Neural cell (in vitro differentiated cells): ENCODE measurements at regions not wholly inside any gene's neighbourhood (a gene's known extent, or its start where the extent isn't known, plus 50 kb on each side); places are given as distances from the start of the nearest gene placed in this dataset.
"Not testable (repeated sequence)": the region's sequence is repeated elsewhere in the genome, so short reads cannot be mapped to it uniquely, and the experiment has no call there.

Experiments used
- H2AFZ ChIP-seq: fragments of 200-600, 300-800 bp; sonication (generic), shearing (Covaris generic); 2 replicates; pipeline ENCODE4 v1.6.0; 2014; ENCODE audit warnings: low read depth, mild to moderate bottlenecking, antibody characterized with exemption, low read length, moderate library complexity
- H3F3A ChIP-seq: fragments of 200-600 bp; shearing (Covaris generic); 2 replicates; pipeline ENCODE4 v1.6.1; 2016; ENCODE audit warnings: mild to moderate bottlenecking, moderate library complexity, mixed read lengths, antibody characterized with exemption, low read length; ENCODE audit not compliant: insufficient read depth, poor library complexity, severe bottlenecking
- H3K27ac ChIP-seq: fragments of 200-600, 300-800 bp; sonication (generic), shearing (Covaris generic); 2 replicates; pipeline ENCODE4 v1.5.1; 2014; ENCODE audit warnings: mild to moderate bottlenecking, low read length, moderate library complexity
- H3K27me3 ChIP-seq: fragments of 300-800, 200-600 bp; sonication (generic), shearing (Covaris generic); 2 replicates; pipeline ENCODE4 v1.6.0; 2014; ENCODE audit warnings: mild to moderate bottlenecking, low read depth, low read length, moderate library complexity; ENCODE audit not compliant: insufficient read depth
- H3K36me3 ChIP-seq: fragments of 300-800, 200-600 bp; sonication (generic), shearing (Covaris generic); 2 replicates; pipeline ENCODE4 v1.5.1; 2014; ENCODE audit warnings: mild to moderate bottlenecking, antibody characterized with exemption, low read length, moderate library complexity; ENCODE audit not compliant: insufficient read depth
- H3K4me2 ChIP-seq: fragments of 300-800, 200-600 bp; sonication (generic), shearing (Covaris generic); 2 replicates; pipeline ENCODE4 v1.6.0; 2014; ENCODE audit warnings: mild to moderate bottlenecking, low read length
- H3K4me3 ChIP-seq: fragments of 300-800, 200-600 bp; sonication (generic), shearing (Covaris generic); 2 replicates; pipeline ENCODE4 v1.5.1; 2014; ENCODE audit warnings: mild to moderate bottlenecking, low read length, moderate library complexity
- H3K79me2 ChIP-seq: fragments of 200-600 bp; shearing (Covaris generic); replicated peaks from 2 replicates; pipeline ENCODE4 v1.6.0; 2014; ENCODE audit warnings: mild to moderate bottlenecking, low read length, moderate library complexity; ENCODE audit not compliant: insufficient read depth
- H3K9ac ChIP-seq: fragments of 300-800, 200-600 bp; sonication (generic), shearing (Covaris generic); 2 replicates; pipeline ENCODE4 v1.6.1; 2016; ENCODE audit warnings: mild to moderate bottlenecking, low read length, mixed read lengths
- H3K9me2 ChIP-seq: fragments of 200-600 bp; shearing (Covaris generic); 2 replicates; pipeline ENCODE4 v1.6.1; 2016; ENCODE audit warnings: mild to moderate bottlenecking, low read length, mixed read lengths; ENCODE audit not compliant: insufficient read depth
- H3K9me3 ChIP-seq: fragments of 200-600, 300-800 bp; sonication (generic), shearing (Covaris generic); 2 replicates; pipeline ENCODE4 v1.6.1; 2016; ENCODE audit warnings: mild to moderate bottlenecking, mixed run types, low read length, moderate library complexity, mixed read lengths
- H4K20me1 ChIP-seq: fragments of 200-600 bp; shearing (Covaris generic); 2 replicates; pipeline ENCODE4 v1.6.1; 2016; ENCODE audit warnings: mild to moderate bottlenecking, mixed run types; ENCODE audit not compliant: insufficient read depth
- EP300 ChIP-seq: fragments of 450-650 bp; conservative IDR thresholded peaks from 2 replicates; pipeline ENCODE4 v1.6.1; 2014; ENCODE audit warnings: antibody characterized with exemption, mild to moderate bottlenecking, moderate library complexity; ENCODE audit not compliant: poor library complexity, severe bottlenecking
- EZH2 ChIP-seq: fragments of 200-600, 300-800 bp; shearing (Covaris generic), sonication (generic); IDR thresholded peaks from 2 replicates; pipeline ENCODE4 v1.6.1; 2014; ENCODE audit warnings: antibody characterized with exemption, low read length, borderline replicate concordance, mild to moderate bottlenecking; ENCODE audit not compliant: insufficient read depth, poor library complexity, severe bottlenecking
- MXI1 ChIP-seq: fragments of 450-650 bp; conservative IDR thresholded peaks from 2 replicates; pipeline ENCODE4 v1.6.1; 2014; ENCODE audit warnings: antibody characterized with exemption, mild to moderate bottlenecking; ENCODE audit not compliant: poor library complexity, severe bottlenecking
- POLR2AphosphoS5 ChIP-seq: IDR thresholded peaks from 2 replicates; pipeline ENCODE4 v1.6.1; 2012
- RAD21 ChIP-seq: fragments of 450-650 bp; conservative IDR thresholded peaks from 2 replicates; pipeline ENCODE4 v1.6.1; 2014; ENCODE audit warnings: antibody characterized with exemption, mild to moderate bottlenecking, moderate library complexity
- REST ChIP-seq: IDR thresholded peaks from 2 replicates; pipeline ENCODE4 v1.6.1; 2012; ENCODE audit warnings: borderline replicate concordance
- SMC3 ChIP-seq: fragments of 450-650 bp; conservative IDR thresholded peaks from 2 replicates; pipeline ENCODE4 v1.6.1; 2014; ENCODE audit warnings: antibody characterized with exemption, mild to moderate bottlenecking, moderate library complexity; ENCODE audit not compliant: poor library complexity
- TAF1 ChIP-seq: IDR thresholded peaks from 2 replicates; pipeline ENCODE4 v1.6.1; 2012; ENCODE audit warnings: low read depth
- TF ChIP-seq, protein P1 (sequence below): fragments of 450-650 bp; IDR thresholded peaks from 2 replicates; pipeline ENCODE4 v1.5.1; 2014; ENCODE audit warnings: antibody characterized with exemption, mild to moderate bottlenecking, moderate library complexity; ENCODE audit not compliant: poor library complexity, severe bottlenecking

- no peak overlapping the region for H2AFZ ChIP-seq
- no peaks in the 10 kb centered on the region for H3K9me3 ChIP-seq
- H3K79me2 ChIP-seq: no peaks in the 10 kb centered on the region
- no peak overlapping the region for H3K9ac ChIP-seq
- no peak overlapping the region for H3K27ac ChIP-seq
- TF ChIP-seq REST (no peak), RAD21 (no peak), EZH2 (no peak), TAF1 (no peak), EP300 (no peak), SMC3 (no peak), MXI1 (no peak)
- TF ChIP-seq, protein P1, sequence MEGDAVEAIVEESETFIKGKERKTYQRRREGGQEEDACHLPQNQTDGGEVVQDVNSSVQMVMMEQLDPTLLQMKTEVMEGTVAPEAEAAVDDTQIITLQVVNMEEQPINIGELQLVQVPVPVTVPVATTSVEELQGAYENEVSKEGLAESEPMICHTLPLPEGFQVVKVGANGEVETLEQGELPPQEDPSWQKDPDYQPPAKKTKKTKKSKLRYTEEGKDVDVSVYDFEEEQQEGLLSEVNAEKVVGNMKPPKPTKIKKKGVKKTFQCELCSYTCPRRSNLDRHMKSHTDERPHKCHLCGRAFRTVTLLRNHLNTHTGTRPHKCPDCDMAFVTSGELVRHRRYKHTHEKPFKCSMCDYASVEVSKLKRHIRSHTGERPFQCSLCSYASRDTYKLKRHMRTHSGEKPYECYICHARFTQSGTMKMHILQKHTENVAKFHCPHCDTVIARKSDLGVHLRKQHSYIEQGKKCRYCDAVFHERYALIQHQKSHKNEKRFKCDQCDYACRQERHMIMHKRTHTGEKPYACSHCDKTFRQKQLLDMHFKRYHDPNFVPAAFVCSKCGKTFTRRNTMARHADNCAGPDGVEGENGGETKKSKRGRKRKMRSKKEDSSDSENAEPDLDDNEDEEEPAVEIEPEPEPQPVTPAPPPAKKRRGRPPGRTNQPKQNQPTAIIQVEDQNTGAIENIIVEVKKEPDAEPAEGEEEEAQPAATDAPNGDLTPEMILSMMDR: no peak
- H3K4me3 ChIP-seq: no peak overlapping the region
- no peaks in the 10 kb centered on the region for H4K20me1 ChIP-seq
- H3F3A ChIP-seq: no peaks in the 10 kb centered on the region
- no peaks in the 10 kb centered on the region for H3K27me3 ChIP-seq
- H3K9me2 ChIP-seq: no peaks in the 10 kb centered on the region
- H3K4me2 ChIP-seq: no peak overlapping the region
- H3K36me3 ChIP-seq: no peaks in the 10 kb centered on the region
Measured at GRCh38 chr5:104840284-104840683, 1277.7 kb upstream of the NUDT12 start.

DNA sequence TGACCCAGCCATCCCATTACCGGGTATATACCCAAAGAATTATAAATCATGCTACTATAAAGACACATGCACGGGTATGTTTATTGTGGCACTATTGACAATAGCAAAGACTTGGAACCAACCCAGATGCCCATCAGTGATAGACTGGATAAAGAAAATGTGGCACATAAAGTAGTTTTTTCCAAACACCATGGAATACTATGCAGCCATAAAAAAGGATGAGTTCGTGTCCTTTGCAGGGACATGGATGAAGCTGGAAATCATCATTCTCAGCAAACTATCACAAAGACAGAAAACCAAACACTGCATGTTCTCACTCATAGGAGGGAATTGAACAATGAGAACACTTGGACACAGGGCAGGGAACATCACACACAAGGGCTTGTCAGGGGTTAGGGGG lies 1268.9 kb upstream of the NUDT12 start:
- not testable (repeated sequence) for H3K9ac ChIP-seq, H3F3A ChIP-seq, H3K27ac ChIP-seq, H3K27me3 ChIP-seq, H3K79me2 ChIP-seq, H3K4me2 ChIP-seq, H3K36me3 ChIP-seq, H2AFZ ChIP-seq, H3K9me3 ChIP-seq, H4K20me1 ChIP-seq, H3K9me2 ChIP-seq, H3K4me3 ChIP-seq

DNA sequence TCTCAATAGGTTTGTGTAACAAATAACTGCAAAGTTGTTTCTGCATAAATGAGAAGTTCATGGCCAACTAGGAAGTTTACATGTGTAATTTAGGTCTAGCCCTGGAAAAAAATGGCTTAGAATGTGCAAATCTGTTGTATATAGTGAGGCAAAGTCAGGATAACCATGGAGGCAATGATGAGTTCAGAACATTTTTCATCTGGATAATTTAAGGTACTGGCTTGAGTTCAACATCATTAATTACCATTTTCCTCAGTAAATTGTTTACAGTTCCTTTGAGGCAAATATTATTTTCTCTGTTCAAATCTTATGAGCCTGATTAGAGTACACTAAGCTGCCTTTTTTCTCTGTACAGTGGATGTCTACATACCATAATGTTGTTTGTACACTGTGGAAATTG lies 1259.0 kb upstream of the NUDT12 start:
- Histone ChIP-seq H3K9me2 (no peaks in the 10 kb centered on the region), H3K4me3 (no peak overlapping the region), H3K4me2 (no peak overlapping the region), H2AFZ (no peak overlapping the region), H3K9me3 (no peaks in the 10 kb centered on the region), H3K27ac (no peak overlapping the region), H3K79me2 (no peaks in the 10 kb centered on the region), H3K27me3 (no peaks in the 10 kb centered on the region), H4K20me1 (no peaks in the 10 kb centered on the region), H3F3A (no peaks in the 10 kb centered on the region), H3K9ac (no peak overlapping the region), H3K36me3 (no peaks in the 10 kb centered on the region)
- TF ChIP-seq SMC3 (no peak), EZH2 (no peak), TAF1 (no peak), POLR2AphosphoS5 (no peak), REST (no peak), MXI1 (no peak), EP300 (no peak), RAD21 (no peak)
- TF ChIP-seq, protein P1: no peak
